K562 (cell line): ENCODE measurements at regions not wholly inside any gene's neighbourhood (a gene's known extent, or its start where the extent isn't known, plus 50 kb on each side); places are given as distances from the start of the nearest gene placed in this dataset.

Source experiments
- C11orf30 ChIP-seq: fragments of 450-650 bp; IDR thresholded peaks from 2 replicates; pipeline ENCODE4 v1.6.1; 2016; ENCODE audit warnings: low read depth, mild to moderate bottlenecking
- HDAC8 ChIP-seq: fragments of 450-650 bp; IDR thresholded peaks from 2 replicates; pipeline ENCODE4 v1.6.1; 2016; ENCODE audit warnings: mild to moderate bottlenecking, missing genetic modification characterization, moderate library complexity, missing compliant biosample characterization
- NRF1 ChIP-seq, 2 experiments: fragments of 450-650 bp; IDR thresholded peaks in 1 of 2; conservative IDR thresholded peaks in 1 of 2; 2 replicates each; pipeline ENCODE4 v1.6.1; 2014; ENCODE audit warnings: mild to moderate bottlenecking in 2 of 2
- PYGO2 ChIP-seq: fragments of 450-650 bp; IDR thresholded peaks from 2 replicates; pipeline ENCODE4 v1.6.1; 2016; ENCODE audit warnings: mild to moderate bottlenecking, missing genetic modification characterization, moderate library complexity, missing compliant biosample characterization
- ZNF143 ChIP-seq: sonication (generic); formaldehyde crosslinking; IDR thresholded peaks from 2 replicates; pipeline ENCODE4 v1.9.0; 2022; ENCODE audit warnings: mild to moderate bottlenecking, missing genetic modification reagents
- ZNF263 ChIP-seq: sonication (generic); formaldehyde crosslinking; IDR thresholded peaks from 2 replicates; pipeline ENCODE4 v1.8.0; 2022; ENCODE audit warnings: mild to moderate bottlenecking, missing genetic modification reagents, borderline replicate concordance
- ZNF592 ChIP-seq: fragments of 450-650 bp; IDR thresholded peaks from 2 replicates; pipeline ENCODE4 v1.6.1; 2017; ENCODE audit warnings: antibody characterized with exemption, mild to moderate bottlenecking
- TF ChIP-seq, protein P1 (sequence below): conservative IDR thresholded peaks from 2 replicates; pipeline ENCODE4 v1.6.1; 2011; ENCODE audit warnings: low read depth, mild to moderate bottlenecking, low read length; ENCODE audit not compliant: control insufficient read depth

DNA sequence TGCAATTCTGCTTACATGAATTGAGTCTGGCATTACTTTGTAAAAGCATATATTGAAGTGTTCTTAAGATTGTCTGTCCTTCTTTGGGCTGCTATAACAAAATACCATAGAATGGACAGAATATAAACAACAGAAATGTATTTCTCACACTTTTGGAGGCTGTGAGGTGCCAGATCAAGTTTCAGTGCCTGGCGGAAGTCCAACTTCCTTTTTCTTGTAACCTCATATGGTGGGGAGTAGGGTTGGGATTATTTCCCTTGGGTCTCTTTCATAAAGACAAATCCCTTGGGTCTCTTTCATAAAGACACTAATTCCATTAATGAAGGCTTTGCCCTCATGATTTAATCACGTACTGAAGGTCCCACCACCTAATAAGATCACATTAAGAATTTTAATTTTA is 199.3 kb upstream of the GRID2 start (continued):
- no peak for TF ChIP-seq ZNF592
- no peak for TF ChIP-seq ZNF263 (CRISPR knock-in tag)
- TF ChIP-seq, protein P1, sequence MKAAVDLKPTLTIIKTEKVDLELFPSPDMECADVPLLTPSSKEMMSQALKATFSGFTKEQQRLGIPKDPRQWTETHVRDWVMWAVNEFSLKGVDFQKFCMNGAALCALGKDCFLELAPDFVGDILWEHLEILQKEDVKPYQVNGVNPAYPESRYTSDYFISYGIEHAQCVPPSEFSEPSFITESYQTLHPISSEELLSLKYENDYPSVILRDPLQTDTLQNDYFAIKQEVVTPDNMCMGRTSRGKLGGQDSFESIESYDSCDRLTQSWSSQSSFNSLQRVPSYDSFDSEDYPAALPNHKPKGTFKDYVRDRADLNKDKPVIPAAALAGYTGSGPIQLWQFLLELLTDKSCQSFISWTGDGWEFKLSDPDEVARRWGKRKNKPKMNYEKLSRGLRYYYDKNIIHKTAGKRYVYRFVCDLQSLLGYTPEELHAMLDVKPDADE = no peak
- TF ChIP-seq NRF1 (conservative IDR thresholded peaks at IDR 0.05 in 1 of 2, IDR thresholded peaks at IDR 0.05 in 1 of 2) = no peak
- no peak for TF ChIP-seq ZNF143 (CRISPR knock-in tag)
- TF ChIP-seq HDAC8 = no peak
- no peak for TF ChIP-seq PYGO2
- no peak for TF ChIP-seq C11orf30
- TF ChIP-seq, all 486 proteins: peak for 0
